OCI-LY7 (cell line): ENCODE measurements at regions not wholly inside any gene's neighbourhood (a gene's known extent, or its start where the extent isn't known, plus 50 kb on each side); places are given as distances from the start of the nearest gene placed in this dataset.
"Not testable (repeated sequence)": the region's sequence is repeated elsewhere in the genome, so short reads cannot be mapped to it uniquely, and the experiment has no call there.

Source experiments
- BruUV-seq: library from RNA; stranded (reverse); fragments of 400-500 nt; replicated peaks from 2 replicates; lab custom pipeline; 2021; lab: Mats Ljungman, UMichigan
- CTCF ChIA-PET: fragments of 300-600 bp; sonication (Branson Sonifier 250); formaldehyde crosslinking; loops from one replicate; lab custom pipeline; 2022; ENCODE audit warnings: antibody characterized with exemption; ENCODE audit not compliant: unreplicated experiment; lab: Charles Lee
- POLR2A ChIA-PET: fragments of 300-600 bp; sonication (Branson Sonifier 250); formaldehyde crosslinking; loops from one replicate; lab custom pipeline; 2022; ENCODE audit warnings: antibody characterized with exemption; lab: Charles Lee
- DNase-seq: peaks from one replicate; pipeline ENCODE4 v3.0.0-alpha.2; 2015; ENCODE audit warnings: low spot score
- H2AFZ ChIP-seq: fragments of 200-600 bp; sonication (generic), shearing (Covaris generic); 2 replicates; pipeline ENCODE4 v1.6.1; 2014; ENCODE audit warnings: mild to moderate bottlenecking, antibody characterized with exemption, low read length, moderate library complexity
- H3K27ac ChIP-seq: fragments of 200-600 bp; sonication (generic); 2 replicates; pipeline ENCODE4 v1.5.1; 2014; ENCODE audit warnings: mixed run types, low read depth, mild to moderate bottlenecking, moderate library complexity, low read length, inconsistent platforms; ENCODE audit not compliant: poor library complexity, severe bottlenecking
- H3K36me3 ChIP-seq: fragments of 200-600 bp; sonication (generic); 2 replicates; pipeline ENCODE4 v1.6.1; 2014; ENCODE audit warnings: mild to moderate bottlenecking, antibody characterized with exemption, low read length, moderate library complexity, mixed read lengths; ENCODE audit not compliant: insufficient read depth
- H3K4me1 ChIP-seq: fragments of 200-600 bp; sonication (generic); 2 replicates; pipeline ENCODE4 v1.5.1; 2014; ENCODE audit warnings: mild to moderate bottlenecking, low read length; ENCODE audit not compliant: insufficient read depth, poor library complexity, severe bottlenecking
- H3K4me2 ChIP-seq: fragments of 200-600 bp; sonication (generic); 2 replicates; pipeline ENCODE4 v1.6.1; 2014; ENCODE audit warnings: mild to moderate bottlenecking, low read length
- H3K4me3 ChIP-seq: fragments of 200-600 bp; sonication (generic); 2 replicates; pipeline ENCODE4 v1.5.1; 2014; ENCODE audit warnings: mild to moderate bottlenecking, low read depth, low read length; ENCODE audit not compliant: poor library complexity, severe bottlenecking
- H3K79me2 ChIP-seq: fragments of 200-600 bp; sonication (generic); 2 replicates; pipeline ENCODE4 v1.6.1; 2016; ENCODE audit warnings: low read depth, mild to moderate bottlenecking, low read length, moderate library complexity, mixed read lengths; ENCODE audit not compliant: insufficient read depth
- H3K9me2 ChIP-seq: fragments of 200-600 bp; sonication (generic); 2 replicates; pipeline ENCODE4 v1.6.1; 2016; ENCODE audit warnings: mild to moderate bottlenecking, low read length, mixed read lengths; ENCODE audit not compliant: insufficient read depth
- H3K9me3 ChIP-seq: fragments of 200-600 bp; sonication (generic); 2 replicates; pipeline ENCODE4 v1.6.1; 2014; ENCODE audit warnings: mild to moderate bottlenecking, mixed run types, low read length, mixed read lengths
- H4K20me1 ChIP-seq: fragments of 200-600 bp; sonication (generic); 2 replicates; pipeline ENCODE4 v1.6.1; 2014; ENCODE audit warnings: mild to moderate bottlenecking, antibody characterized with exemption, low read length, moderate library complexity, mixed read lengths; ENCODE audit not compliant: insufficient read depth
- EZH2phosphoT487 ChIP-seq: fragments of 200-600 bp; sonication (generic); IDR thresholded peaks from 2 replicates; pipeline ENCODE4 v1.6.1; 2018; ENCODE audit warnings: low read depth, borderline replicate concordance, mild to moderate bottlenecking, mixed run types, antibody characterized with exemption, low read length, moderate library complexity, mixed read lengths
- intact Hi-C: fragments of 100-400 bp; cut with micrococcal nuclease; formaldehyde crosslinking; loops from one replicate; pipeline ENCODE4 v1.10.0; 2022; ENCODE audit not compliant: unreplicated experiment
- TF ChIP-seq, protein P1 (sequence below): fragments of 200-600 bp; sonication (generic); conservative IDR thresholded peaks from 2 replicates; pipeline ENCODE4 v1.5.1; 2014; ENCODE audit warnings: mild to moderate bottlenecking, antibody characterized with exemption, low read length, moderate library complexity, mixed read lengths

GRCh38 chr4:159702200-159702599 lies 599.3 kb downstream of the RAPGEF2 start:
- intact Hi-C loops, result no loop called here
- H3K9me3 ChIP-seq, result no peaks in the 10 kb centered on the region
- H4K20me1 ChIP-seq, result no peaks in the 10 kb centered on the region
- ChIA-PET POLR2A (no interaction called here), CTCF (no interaction called here)
- H3K4me1 ChIP-seq, result no peaks in the 10 kb centered on the region
- no peak overlapping the region for H2AFZ ChIP-seq
- no peaks in the 10 kb centered on the region for H3K79me2 ChIP-seq
- TF ChIP-seq, protein P1, sequence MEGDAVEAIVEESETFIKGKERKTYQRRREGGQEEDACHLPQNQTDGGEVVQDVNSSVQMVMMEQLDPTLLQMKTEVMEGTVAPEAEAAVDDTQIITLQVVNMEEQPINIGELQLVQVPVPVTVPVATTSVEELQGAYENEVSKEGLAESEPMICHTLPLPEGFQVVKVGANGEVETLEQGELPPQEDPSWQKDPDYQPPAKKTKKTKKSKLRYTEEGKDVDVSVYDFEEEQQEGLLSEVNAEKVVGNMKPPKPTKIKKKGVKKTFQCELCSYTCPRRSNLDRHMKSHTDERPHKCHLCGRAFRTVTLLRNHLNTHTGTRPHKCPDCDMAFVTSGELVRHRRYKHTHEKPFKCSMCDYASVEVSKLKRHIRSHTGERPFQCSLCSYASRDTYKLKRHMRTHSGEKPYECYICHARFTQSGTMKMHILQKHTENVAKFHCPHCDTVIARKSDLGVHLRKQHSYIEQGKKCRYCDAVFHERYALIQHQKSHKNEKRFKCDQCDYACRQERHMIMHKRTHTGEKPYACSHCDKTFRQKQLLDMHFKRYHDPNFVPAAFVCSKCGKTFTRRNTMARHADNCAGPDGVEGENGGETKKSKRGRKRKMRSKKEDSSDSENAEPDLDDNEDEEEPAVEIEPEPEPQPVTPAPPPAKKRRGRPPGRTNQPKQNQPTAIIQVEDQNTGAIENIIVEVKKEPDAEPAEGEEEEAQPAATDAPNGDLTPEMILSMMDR, result no peak
- no peak for TF ChIP-seq EZH2phosphoT487
- no peaks in the 10 kb centered on the region for H3K36me3 ChIP-seq
- no peaks in the 10 kb centered on the region for H3K9me2 ChIP-seq
- no peak for DNase-seq
- no TSS peak for BruUV-seq
- H3K27ac ChIP-seq, result no peak overlapping the region
- no peak overlapping the region for H3K4me3 ChIP-seq
- no peak overlapping the region for H3K4me2 ChIP-seq

GRCh38 chr4:159705334-159705733 lies 602.5 kb downstream of the RAPGEF2 start:
- intact Hi-C loops, result no loop called here
- ChIA-PET CTCF (no interaction called here), POLR2A (no interaction called here)
- H3K27ac ChIP-seq, result no peak overlapping the region
- H3K4me1 ChIP-seq, result no peaks in the 10 kb centered on the region
- no TSS peak for BruUV-seq
- no peak overlapping the region for H2AFZ ChIP-seq
- H3K79me2 ChIP-seq, result no peaks in the 10 kb centered on the region
- DNase-seq, result no peak
- H3K9me3 ChIP-seq, result no peaks in the 10 kb centered on the region
- no peak overlapping the region for H3K4me3 ChIP-seq
- no peaks in the 10 kb centered on the region for H3K36me3 ChIP-seq
- no peak overlapping the region for H3K4me2 ChIP-seq
- no peak for TF ChIP-seq EZH2phosphoT487
- TF ChIP-seq, protein P1, result no peak
- no peaks in the 10 kb centered on the region for H3K9me2 ChIP-seq
- H4K20me1 ChIP-seq, result no peaks in the 10 kb centered on the region

DNA sequence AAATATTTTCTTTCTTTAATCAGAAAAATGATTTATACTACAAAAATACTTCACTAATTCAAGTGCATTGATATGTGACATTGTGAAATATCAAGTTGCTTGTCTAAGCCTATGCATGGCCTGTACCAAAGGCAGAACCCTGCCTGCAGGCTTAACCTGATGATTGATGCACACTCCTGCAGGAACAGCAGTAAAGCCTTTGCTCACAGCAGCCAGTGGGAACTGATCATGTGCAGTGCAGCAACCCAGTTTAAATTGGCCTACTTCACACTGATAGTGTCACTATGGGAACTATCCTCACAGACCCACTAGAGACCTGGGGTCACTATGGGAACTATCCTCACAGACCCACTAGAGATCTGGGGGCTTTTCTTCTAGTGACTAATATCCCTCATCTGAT lies 603.8 kb downstream of the RAPGEF2 start:
- Histone ChIP-seq H2AFZ (no peak overlapping the region), H3K36me3 (no peaks in the 10 kb centered on the region), H3K4me3 (no peak overlapping the region), H3K9me3 (no peaks in the 10 kb centered on the region), H3K79me2 (no peaks in the 10 kb centered on the region), H4K20me1 (no peaks in the 10 kb centered on the region), H3K9me2 (no peaks in the 10 kb centered on the region), H3K4me1 (no peaks in the 10 kb centered on the region), H3K27ac (no peak overlapping the region), H3K4me2 (no peak overlapping the region)
- POLR2A ChIA-PET, result no interaction called here
- no peak for TF ChIP-seq EZH2phosphoT487
- TF ChIP-seq, protein P1, result no peak
- BruUV-seq, result no TSS peak
- CTCF ChIA-PET, result no interaction called here
- intact Hi-C loops, result no loop called here
- DNase-seq, result no peak

DNA sequence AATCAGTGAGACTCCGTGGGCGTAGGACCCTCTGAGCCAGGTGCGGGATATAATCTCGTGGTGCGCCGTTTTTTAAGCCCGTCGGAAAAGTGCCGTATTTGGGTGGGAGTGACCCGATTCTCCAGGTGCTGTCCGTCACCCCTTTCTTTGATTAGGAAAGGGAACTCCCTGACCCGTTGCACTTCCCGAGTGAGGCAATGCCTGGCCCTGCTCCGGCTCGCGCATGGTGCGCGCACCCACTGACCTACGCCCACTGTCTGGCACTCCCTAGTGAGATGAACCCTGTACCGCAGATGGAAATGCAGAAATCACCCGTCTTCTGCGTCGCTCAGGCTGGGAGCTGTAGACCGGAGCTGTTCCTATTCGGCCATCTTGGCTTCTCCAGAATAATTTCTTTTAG lies 612.3 kb downstream of the RAPGEF2 start:
- H3K27ac ChIP-seq, CTCF ChIA-PET, H3K9me2 ChIP-seq, intact Hi-C loops, DNase-seq, H3K4me2 ChIP-seq, POLR2A ChIA-PET, BruUV-seq, H3K36me3 ChIP-seq, H3K4me1 ChIP-seq, H3K79me2 ChIP-seq, H2AFZ ChIP-seq, H3K9me3 ChIP-seq, H3K4me3 ChIP-seq, H4K20me1 ChIP-seq: not testable (repeated sequence)
